HG03521 (cell line): ENCODE measurements at regions not wholly inside any gene's neighbourhood (a gene's known extent, or its start where the extent isn't known, plus 50 kb on each side); places are given as distances from the start of the nearest gene placed in this dataset.
"Not testable (repeated sequence)": the region's sequence is repeated elsewhere in the genome, so short reads cannot be mapped to it uniquely, and the experiment has no call there.

Experiments
- ATAC-seq: cut with Tn5 transposase; IDR thresholded peaks from one replicate; pipeline ENCODE4 v1.9.1; 2021; ENCODE audit warnings: mild to moderate bottlenecking, moderate library complexity; ENCODE audit not compliant: unreplicated experiment

- ATAC-seq: no peak
These were observed 268.1 kb upstream of the PLPP4 start for GRCh38 chr10:120188950-120189349.

DNA sequence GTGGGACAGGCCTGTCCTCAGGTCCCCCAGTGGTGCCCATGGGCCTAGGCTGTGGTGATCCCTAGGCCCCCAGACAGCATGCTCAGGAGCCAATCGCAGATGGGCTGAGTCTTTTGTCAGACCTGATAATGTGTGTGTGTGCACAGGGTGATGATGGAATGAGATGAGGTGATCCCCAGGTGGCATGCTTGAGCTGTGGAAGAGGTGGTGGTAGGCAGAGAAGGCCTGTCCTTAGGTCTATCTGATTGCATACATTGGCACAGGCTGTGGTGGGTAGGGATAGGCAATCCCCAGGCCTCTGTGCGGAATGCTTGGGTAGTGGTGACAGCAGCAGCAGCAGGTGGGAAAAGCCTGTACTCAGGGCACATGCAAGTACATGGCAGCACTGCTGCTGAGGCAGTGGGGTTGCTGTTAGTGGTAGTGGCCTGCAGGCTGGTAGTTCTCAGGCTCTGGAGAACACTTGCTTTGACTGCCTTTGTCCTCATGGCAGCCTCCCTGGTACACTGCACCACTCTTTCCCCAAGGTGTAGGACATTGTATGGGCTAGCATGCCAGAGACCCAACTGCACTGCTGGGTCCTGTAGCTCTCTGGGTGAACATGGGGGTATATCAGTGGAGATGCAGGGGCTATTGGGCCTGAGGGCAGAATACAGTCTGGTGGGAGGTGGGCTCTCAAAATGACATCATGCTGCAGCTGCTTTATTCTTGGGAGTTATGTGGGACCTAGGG, 260.9 kb upstream of the PLPP4 start:
- ATAC-seq: no peak

GRCh38 chr10:120204877-120205276, 252.2 kb upstream of the PLPP4 start:
- no peak for ATAC-seq

- no peak for ATAC-seq
These were observed 251.5 kb upstream of the PLPP4 start for GRCh38 chr10:120205368-120206018.

DNA sequence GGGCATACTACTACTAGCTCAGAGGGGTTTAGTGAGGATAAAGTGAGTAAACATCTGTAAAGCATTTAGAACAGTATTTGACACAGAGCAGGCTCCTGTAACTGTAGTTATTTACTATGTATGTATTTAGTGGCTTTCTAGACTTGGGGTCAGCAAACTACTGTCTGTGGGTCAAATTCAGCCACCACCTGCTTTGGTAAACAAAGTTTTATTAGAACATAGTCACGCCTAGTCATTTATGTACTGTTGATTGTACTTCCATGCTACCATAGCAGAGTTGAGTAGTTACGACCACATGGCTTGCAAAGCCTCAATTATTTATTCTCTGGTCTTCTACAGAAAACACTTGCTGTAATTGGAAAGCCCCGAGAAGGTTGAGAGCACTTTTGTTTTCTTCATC, 248.5 kb upstream of the PLPP4 start:
- no peak for ATAC-seq

- ATAC-seq: no peak
These were observed 247.8 kb upstream of the PLPP4 start for GRCh38 chr10:120209124-120209762.

DNA sequence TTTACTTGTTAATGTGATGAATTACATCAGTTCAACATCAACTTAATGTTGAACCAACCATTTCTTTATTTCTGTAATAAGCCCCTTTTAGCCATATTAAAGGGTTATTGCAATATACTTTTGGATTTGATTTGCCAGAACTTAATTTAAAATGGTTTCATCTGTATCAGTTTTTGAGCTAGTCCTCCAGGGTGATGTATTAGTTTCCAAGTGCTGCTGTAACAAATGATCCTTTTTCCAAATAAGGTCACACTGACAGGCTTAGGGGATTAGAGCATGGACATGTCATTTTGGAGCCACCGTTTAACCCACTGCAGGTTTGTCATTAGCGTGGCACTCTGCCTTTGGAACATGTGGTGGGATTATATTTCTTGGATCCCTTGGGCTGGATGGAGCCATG, 244.8 kb upstream of the PLPP4 start:
- ATAC-seq: no peak

DNA sequence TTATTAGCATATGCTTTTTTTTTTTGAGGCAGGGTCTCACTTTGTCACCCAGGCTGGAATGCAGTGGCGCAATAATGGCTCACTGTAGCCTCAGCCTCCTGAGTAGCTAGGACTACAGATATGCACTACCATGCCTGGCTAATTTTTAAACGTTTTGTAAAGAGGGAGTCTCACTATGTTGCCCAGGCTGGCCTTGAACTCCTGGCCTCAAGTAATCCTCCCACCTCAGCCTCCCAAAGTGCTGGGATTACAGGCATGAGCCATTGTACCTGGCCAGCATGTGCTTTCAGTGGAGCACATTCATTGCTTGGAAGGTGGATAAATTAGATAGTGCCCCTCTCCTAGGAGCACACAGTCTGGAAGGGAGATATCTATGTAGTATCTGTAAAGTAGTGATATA, 243.7 kb upstream of the PLPP4 start:
- ATAC-seq: not testable (repeated sequence)

DNA sequence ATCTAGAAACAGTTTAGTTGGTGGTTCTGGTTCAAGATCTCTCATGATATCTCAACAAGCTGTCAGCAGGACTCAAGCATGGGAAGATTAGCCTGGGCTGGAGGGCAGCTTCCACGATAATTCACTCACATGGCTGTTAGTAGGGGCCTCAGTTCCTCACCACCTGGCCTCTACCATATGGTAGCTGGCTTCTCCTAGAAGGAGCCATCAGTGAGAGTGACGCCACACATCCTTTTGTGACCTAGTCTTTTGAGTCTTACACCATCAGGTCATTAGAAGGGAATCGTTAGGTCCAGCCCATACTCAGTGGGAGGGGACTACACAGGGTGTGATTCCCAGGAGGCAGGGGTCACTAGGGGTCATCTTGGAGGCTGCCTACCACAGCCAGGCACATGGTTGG, 239.3 kb upstream of the PLPP4 start:
- ATAC-seq: no peak

DNA sequence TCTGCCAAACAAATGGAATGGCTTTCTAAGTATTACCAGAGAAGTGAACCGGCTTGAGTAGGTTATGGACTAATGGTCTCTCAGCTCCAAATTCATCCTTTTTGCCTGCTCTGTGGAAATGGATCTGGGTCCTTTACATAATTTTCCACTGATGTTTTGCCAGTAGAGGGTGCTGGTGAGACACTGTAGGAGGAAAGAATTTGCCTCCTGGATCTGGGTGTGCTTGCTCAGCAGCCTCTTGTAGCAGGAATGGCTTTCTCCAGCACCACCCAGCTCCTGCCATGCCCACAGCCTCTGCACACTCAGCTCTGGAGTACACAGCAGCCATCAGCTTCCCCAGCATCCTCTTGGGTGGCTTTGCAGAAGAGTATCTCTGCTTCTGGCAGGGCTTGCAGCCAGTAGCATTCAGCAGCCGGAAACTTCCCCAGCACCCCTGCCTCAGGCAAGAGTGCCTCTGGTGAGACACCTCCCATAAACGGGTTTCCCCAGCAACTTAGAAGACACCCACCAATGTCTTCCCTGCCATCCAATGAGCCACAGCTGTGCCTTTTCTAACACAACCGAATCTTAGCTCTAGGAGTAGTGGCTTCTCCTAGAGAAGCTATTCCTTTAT, 235.0 kb upstream of the PLPP4 start:
- no peak for ATAC-seq

DNA sequence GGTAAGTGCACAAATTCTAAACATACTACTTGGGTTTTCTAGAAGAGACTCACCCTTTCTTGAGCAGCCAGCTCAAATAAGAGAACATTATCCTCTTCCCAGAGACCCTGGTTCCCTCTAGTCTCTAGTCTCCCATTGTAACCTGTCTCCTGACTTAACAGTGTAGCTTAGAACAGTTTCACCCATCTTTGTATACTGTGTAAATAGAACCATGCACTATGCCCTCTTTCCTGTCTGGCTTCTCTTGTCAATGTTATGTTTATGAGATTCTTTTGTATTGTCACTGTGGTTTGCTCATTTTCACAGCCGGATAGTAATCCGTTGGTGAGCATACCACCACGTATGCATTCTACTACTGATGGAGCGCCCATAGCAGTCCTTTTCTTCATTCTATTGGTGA, 227.4 kb upstream of the PLPP4 start:
- no peak for ATAC-seq

- not testable (repeated sequence) for ATAC-seq
These were observed 217.3 kb upstream of the PLPP4 start for GRCh38 chr10:120239695-120240094.

GRCh38 chr10:120251821-120252442, 205.1 kb upstream of the PLPP4 start:
- ATAC-seq: no peak

DNA sequence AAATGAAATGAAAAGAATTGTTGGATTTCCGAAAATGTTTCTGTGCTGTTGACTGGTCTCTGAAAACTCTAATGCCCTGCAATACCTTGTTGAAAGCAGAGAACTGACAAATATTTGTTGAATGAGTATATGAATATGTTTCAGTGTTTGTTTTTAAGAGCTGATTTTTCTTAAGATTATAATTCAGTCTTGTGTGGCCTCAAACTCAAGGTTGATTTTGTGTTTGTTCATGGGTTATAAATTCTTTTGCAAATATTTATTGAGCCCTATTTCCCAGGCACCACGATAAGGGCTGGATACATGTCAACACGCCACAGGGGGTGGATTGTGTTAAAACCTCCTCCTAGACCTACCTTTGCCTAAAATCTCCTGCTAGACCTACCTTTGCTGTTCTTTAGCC, 203.9 kb upstream of the PLPP4 start:
- no peak for ATAC-seq

- ATAC-seq: no peak
These were observed 196.6 kb upstream of the PLPP4 start for GRCh38 chr10:120260456-120260855.

GRCh38 chr10:120262857-120263547, 194.0 kb upstream of the PLPP4 start:
- ATAC-seq: peak; percentile 59

- ATAC-seq: no peak
These were observed 191.0 kb upstream of the PLPP4 start for GRCh38 chr10:120266022-120266421.

GRCh38 chr10:120270906-120271305, 186.1 kb upstream of the PLPP4 start:
- ATAC-seq: no peak

GRCh38 chr10:120271696-120272095, 185.3 kb upstream of the PLPP4 start:
- no peak for ATAC-seq

DNA sequence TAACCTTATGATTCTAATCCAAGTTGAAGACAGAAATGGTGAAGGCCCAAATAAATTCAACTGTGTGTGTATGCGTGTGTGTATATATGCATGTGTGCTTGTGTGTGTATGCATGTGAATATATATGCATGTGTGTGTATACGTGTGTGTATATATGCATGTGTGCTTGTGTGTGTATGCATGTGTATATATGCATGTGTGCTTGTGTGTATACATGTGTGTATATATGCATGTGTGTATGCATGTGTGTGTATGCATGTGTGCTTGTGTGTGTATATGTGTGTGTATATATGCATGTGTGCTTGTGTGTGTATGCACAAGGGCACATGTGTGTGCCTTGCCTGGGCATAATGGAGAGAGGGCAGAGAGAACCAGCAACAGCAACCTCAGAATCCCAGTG, 184.7 kb upstream of the PLPP4 start:
- no peak for ATAC-seq

GRCh38 chr10:120278069-120278468, 179.0 kb upstream of the PLPP4 start:
- no peak for ATAC-seq
